HG03342 (cell line): ENCODE measurements at regions not wholly inside any gene's neighbourhood (a gene's known extent, or its start where the extent isn't known, plus 50 kb on each side); places are given as distances from the start of the nearest gene placed in this dataset.
"Not testable (repeated sequence)": the region's sequence is repeated elsewhere in the genome, so short reads cannot be mapped to it uniquely, and the experiment has no call there.

Experiments used
- ATAC-seq: cut with Tn5 transposase; IDR thresholded peaks from one replicate; pipeline ENCODE4 v1.9.1; 2021; ENCODE audit warnings: mild to moderate bottlenecking, moderate library complexity; ENCODE audit not compliant: unreplicated experiment

GRCh38 chr4:4030509-4030908 lies 196.2 kb downstream of the OTOP1 start:
- ATAC-seq, result not testable (repeated sequence)

DNA sequence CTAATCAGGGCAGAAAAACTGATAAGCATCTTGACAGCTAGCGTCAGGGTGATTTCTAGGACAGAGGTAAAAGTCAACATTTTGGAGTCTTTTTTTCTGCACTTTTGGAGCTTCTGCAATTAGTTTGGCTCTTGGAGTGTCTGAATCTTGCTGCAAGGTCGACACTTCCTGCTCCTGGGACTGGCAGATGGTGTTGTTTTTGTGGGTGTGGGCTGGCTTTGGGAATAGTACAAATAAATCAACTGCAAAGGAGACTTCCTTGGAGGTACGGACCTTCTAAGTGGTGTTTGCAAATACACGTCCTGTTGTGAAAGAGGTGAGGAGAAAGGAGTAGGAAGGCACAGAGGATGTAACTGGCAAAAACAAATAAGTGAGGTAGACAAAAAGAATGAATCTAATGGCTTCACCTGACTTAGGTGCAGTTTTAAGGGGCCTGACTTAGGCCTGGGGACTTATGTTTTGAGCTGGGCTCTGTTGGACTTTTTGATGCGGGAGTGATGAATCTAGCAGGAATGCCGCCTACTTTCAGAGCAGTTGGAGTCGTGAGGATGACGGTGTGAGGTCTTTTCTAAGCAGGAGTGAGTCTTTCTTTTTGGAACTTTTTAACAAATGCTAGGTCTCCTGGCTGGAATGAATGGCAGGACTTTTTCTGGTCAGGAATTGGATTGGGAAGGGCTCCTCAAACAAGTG lies 195.1 kb downstream of the OTOP1 start:
- not testable (repeated sequence) for ATAC-seq

DNA sequence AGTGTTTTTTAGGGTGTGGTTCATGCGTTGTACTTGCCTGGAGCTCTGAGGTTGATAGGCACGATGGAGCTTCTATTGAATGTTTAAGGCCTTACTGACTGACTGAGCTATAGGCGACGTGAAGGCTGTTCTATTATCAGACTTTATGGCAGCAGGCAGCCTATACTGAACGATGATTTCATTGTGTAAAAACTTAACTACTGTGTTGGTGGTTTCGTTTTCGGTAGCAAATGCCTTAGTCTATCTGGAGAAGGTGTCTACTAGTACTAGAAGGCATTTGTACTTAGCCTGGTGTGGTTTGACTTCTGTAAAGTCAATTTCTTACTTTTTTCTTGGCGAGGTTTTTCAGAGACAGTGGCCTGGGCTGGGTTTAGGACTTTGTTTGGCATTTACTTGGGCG lies 194.4 kb downstream of the OTOP1 start:
- not testable (repeated sequence) for ATAC-seq

DNA sequence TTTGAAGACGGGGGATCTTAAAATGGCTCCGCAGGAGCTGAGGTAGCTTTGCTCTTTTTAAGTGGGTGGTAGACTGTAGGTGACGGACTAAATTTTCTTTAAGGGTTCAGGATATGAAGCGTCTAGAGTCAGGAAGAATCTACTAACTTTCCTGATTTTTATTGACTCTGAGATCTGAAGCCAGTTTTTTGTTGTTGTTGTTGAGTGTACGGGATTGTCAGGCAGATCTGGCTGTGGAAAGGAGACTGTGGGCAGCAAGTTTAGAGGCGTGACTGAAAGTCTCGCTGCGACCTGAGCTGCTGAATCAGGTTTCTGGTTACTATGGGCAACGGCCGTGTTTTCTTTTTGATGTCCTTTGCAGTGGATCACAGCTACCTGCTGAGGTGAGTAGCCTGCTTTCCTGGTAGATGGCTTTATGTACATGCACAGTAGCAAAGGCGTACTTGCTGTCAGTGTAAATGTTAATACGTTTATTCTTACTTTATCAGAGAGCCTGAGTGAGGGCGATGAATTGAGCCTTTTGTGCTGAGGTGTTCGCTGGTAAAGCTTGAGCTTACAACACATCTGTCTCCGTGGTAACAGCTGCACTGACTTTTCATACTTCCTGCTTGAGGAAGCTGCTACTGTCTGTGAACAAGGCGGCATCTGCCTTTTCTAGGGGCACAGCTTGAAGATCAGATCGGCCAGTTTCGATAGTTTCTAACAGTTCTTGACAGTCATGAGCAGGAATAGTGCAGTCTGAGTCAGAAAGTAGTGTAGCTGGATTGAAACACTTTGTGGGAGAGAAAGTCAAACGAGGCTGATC lies 193.7 kb downstream of the OTOP1 start:
- not testable (repeated sequence) for ATAC-seq

- ATAC-seq, result not testable (repeated sequence)
Observed at GRCh38 chr4:4037399-4038138, 189.2 kb downstream of the OTOP1 start.

DNA sequence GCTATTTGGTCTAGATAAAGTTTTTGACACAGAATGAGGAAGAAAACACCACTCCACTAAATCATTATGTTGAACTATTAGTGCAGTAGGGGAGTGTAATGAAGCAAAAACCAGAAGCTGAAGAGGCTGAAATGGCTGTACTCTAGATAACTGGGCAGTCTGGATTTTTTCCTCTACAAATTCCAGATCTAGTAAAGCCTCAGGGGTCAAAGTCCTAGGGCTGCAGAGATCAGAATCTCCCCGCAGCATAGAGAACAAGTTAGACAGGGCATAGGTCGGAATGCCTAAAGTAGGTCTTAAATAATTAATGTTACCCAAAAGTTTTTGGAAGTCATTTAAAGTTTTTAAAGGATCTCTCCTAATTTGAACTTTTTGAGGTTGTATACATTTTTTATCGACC lies 180.9 kb downstream of the OTOP1 start:
- not testable (repeated sequence) for ATAC-seq

GRCh38 chr4:4046686-4047085 lies 180.0 kb downstream of the OTOP1 start:
- ATAC-seq, result not testable (repeated sequence)

- not testable (repeated sequence) for ATAC-seq
Observed at GRCh38 chr4:4047202-4047601, 179.5 kb downstream of the OTOP1 start.

DNA sequence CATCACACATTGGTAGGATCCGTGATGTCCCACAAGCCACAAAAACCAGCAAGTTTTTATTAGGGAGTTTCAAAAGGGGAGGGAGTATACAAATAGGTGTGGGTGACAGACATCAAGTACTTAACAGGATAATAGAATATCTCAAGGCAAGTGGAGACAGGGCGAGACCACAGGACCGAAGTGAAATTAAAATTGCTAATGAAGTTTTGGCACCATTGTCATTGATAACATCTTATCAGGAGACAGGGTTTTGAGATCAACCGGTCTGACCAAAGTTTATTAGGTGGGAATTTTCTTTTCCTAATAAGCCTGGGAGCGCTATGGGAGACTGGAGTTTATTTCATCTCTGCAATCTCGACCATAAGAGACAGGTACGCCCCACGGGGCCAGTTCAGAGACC lies 178.5 kb downstream of the OTOP1 start:
- ATAC-seq, result not testable (repeated sequence)

- not testable (repeated sequence) for ATAC-seq
Observed at GRCh38 chr4:4050781-4051180, 175.9 kb downstream of the OTOP1 start.

DNA sequence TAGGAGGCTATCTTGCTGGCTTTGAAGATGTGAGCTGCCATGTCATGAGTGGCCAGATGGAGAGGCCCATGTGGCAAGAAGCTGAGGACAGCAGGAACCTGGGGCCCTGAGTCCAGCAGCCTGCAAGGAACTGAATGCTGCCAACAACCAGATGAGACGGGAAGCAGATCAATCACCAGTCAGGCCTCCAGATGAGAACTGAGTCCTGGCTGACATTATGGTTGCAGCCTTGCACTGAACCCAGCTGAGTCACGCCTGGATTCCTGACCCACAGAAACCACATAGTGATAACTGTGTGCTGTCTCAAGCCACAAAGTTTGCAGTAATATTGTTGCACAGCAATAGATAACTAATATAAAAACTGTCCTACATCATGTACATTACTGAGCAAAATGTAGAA lies 173.8 kb downstream of the OTOP1 start:
- not testable (repeated sequence) for ATAC-seq

DNA sequence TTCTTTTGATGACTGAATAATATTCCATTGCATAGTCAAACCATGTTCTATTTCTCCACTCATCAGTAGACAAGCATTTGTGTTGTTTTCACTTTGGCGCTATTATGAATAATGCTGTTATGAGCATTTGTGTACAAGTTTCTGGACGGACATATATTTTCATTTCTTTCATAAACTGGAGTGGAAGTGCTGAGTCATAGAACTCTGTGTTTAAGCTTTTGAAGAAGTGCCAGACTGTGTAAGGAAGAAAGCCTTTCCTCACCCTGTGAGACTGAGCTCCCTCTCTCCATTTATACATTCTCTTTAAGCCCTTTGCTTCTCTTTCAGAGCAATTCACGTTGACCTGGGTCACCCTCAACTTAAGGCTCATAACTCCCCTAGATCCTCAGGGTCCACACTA lies 169.5 kb downstream of the OTOP1 start:
- not testable (repeated sequence) for ATAC-seq

GRCh38 chr4:4084171-4084570 lies 142.6 kb downstream of the OTOP1 start:
- ATAC-seq, result not testable (repeated sequence)

DNA sequence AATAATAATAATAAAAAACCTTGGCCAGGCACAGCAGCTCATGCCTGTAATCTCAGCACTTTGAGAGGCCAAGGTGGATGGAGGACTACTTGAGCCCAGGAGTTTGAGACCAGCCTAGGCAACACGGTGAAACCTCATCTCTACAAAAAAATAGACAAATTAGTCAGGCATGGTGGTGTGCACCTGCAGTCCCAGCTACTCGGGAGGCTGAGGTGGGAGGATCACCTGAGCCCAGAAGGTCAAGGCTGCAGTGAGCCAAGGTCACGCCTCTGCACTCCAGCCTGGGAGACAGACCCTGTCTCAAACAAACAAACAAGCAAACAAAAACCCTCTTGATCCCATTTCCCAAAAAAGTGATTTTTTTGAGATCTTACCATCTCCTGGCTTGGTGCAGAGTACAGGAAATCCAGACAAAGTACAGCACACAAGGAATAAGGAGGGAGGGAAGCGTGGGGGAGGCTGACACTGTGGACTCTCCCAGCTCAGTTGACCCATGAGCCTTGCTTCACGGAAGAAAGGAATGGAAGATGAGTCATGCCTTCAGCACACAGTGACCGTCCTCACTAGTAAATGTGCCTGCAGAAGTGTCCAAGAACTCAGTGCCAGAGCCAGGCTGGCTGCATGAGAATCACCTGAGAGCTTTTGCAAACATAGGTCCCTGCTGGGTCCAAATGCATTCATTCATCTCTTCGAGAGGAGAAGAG lies 136.9 kb downstream of the OTOP1 start:
- ATAC-seq, result not testable (repeated sequence)

- ATAC-seq, result not testable (repeated sequence)
Observed at GRCh38 chr4:4090720-4091119, 136.0 kb downstream of the OTOP1 start.

GRCh38 chr4:4092159-4092558 lies 134.6 kb downstream of the OTOP1 start:
- not testable (repeated sequence) for ATAC-seq

DNA sequence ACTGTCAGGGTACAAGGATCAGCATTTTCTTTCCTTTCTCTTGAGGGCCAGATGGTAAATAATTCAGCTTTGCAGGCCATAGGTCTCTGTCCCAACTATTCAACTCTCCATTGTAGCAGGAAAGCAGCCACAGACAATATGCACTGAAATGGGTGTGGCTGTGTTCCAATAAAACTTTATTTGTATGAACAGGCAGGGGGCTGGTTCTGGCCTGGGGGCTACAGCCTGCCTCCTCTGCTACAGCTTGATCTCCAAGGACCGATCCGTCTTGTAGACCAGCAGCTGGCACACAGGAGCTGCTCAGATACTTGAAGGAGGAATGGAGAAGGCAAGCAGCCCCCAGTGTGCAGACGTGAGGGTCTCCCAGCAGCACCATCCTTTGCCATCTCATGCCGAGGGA lies 127.1 kb downstream of the OTOP1 start:
- not testable (repeated sequence) for ATAC-seq

DNA sequence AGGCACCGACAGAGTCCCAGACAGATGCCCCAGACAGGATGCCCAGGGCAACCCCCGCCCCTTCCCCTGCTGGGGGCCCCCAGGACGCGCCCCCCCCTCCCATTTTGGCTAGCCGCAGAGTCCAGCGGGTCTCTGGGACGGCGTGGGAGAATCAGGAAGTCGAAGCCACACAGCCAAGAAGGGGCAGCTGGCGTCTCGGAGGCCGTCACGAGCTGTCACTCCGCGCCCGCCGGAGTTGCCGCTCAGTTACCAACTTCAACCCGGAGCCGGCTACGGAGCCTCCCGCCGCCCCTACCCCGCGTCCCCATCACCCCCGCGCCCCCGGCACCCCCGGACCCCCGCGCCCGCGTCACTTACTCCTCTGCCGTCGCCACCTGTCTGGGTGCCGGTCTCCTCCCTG lies 119.8 kb downstream of the OTOP1 start:
- not testable (repeated sequence) for ATAC-seq

- not testable (repeated sequence) for ATAC-seq
Observed at GRCh38 chr4:4107411-4108107, 119.2 kb downstream of the OTOP1 start.

- not testable (repeated sequence) for ATAC-seq
Observed at GRCh38 chr4:4115381-4115780, 111.3 kb downstream of the OTOP1 start.
